Mesendoderm (in vitro differentiated cells): ENCODE measurements at regions not wholly inside any gene's neighbourhood (a gene's known extent, or its start where the extent isn't known, plus 50 kb on each side); places are given as distances from the start of the nearest gene placed in this dataset.

Source experiments
- DNase-seq: peaks from one replicate; pipeline ENCODE4 v3.0.0; 2013
- H2AK5ac ChIP-seq: 2 replicates; pipeline ENCODE4 v1.6.1; 2013; ENCODE audit warnings: low read length, inconsistent platforms
- H2BK120ac ChIP-seq: 2 replicates; pipeline ENCODE4 v1.6.1; 2013; ENCODE audit warnings: low read depth, mild to moderate bottlenecking, low read length, moderate library complexity, mixed read lengths
- H2BK15ac ChIP-seq: replicated peaks from 2 replicates; pipeline ENCODE4 v1.6.1; 2013; ENCODE audit warnings: low read depth, mild to moderate bottlenecking, moderate library complexity
- H2BK5ac ChIP-seq: 2 replicates; pipeline ENCODE4 v1.6.1; 2013; ENCODE audit warnings: low read length, inconsistent platforms
- H3K18ac ChIP-seq: 2 replicates; pipeline ENCODE4 v1.6.1; 2013; ENCODE audit warnings: mild to moderate bottlenecking, low read length, mixed read lengths
- H3K23ac ChIP-seq: one replicate; pipeline ENCODE4 v1.6.1; 2013; ENCODE audit warnings: low read length
- H3K27ac ChIP-seq: 2 replicates; pipeline ENCODE4 v1.5.1; 2013; ENCODE audit warnings: low read depth, mild to moderate bottlenecking, inconsistent platforms, low read length, moderate library complexity
- H3K27me3 ChIP-seq: 2 replicates; pipeline ENCODE4 v1.6.1; 2013; ENCODE audit warnings: low read length, control low read depth, mild to moderate bottlenecking, inconsistent platforms; ENCODE audit not compliant: insufficient read depth, poor library complexity
- H3K36me3 ChIP-seq: 2 replicates; pipeline ENCODE4 v1.6.1; 2013; ENCODE audit warnings: low read length, inconsistent platforms; ENCODE audit not compliant: control insufficient read depth, insufficient read depth
- H3K4ac ChIP-seq: one replicate; pipeline ENCODE4 v1.6.1; 2013; ENCODE audit warnings: low read depth, mild to moderate bottlenecking, low read length, moderate library complexity
- H3K4me1 ChIP-seq: 2 replicates; pipeline ENCODE4 v1.6.1; 2013; ENCODE audit warnings: low read depth, low read length, inconsistent platforms; ENCODE audit not compliant: control insufficient read depth
- H3K4me2 ChIP-seq: 2 replicates; pipeline ENCODE4 v1.6.1; 2013; ENCODE audit warnings: low read length
- H3K4me3 ChIP-seq: 2 replicates; pipeline ENCODE4 v1.5.1; 2013; ENCODE audit warnings: mild to moderate bottlenecking, low read length
- H3K56ac ChIP-seq: one replicate; pipeline ENCODE4 v1.6.1; 2013; ENCODE audit warnings: low read length
- H3K79me1 ChIP-seq: 2 replicates; pipeline ENCODE4 v1.6.1; 2013; ENCODE audit warnings: low read length, inconsistent platforms
- H3K79me2 ChIP-seq: 2 replicates; pipeline ENCODE4 v1.6.1; 2013; ENCODE audit warnings: mild to moderate bottlenecking, low read length; ENCODE audit not compliant: control insufficient read depth, insufficient read depth
- H3K9ac ChIP-seq: 2 replicates; pipeline ENCODE4 v1.6.1; 2013; ENCODE audit warnings: low read length, inconsistent platforms
- H4K5ac ChIP-seq: one replicate; pipeline ENCODE4 v1.6.1; 2013; ENCODE audit warnings: low read length
- H4K8ac ChIP-seq: one replicate; pipeline ENCODE4 v1.6.1; 2013; ENCODE audit warnings: low read depth, mild to moderate bottlenecking, control low read depth, low read length, moderate library complexity
- WGBS: extraction: QIAGEN DNeasy Blood & Tissue Kit; methylation state at CpG from one replicate; pipeline ENCODE4 v1.1.7; 2013; ENCODE audit warnings: low lambda C conversion rate, missing lambda C conversion rate; ENCODE audit not compliant: insufficient coverage; ENCODE audit errors: extremely low coverage; 5-methylcytosine and 5-hydroxymethylcytosine counted together

DNA sequence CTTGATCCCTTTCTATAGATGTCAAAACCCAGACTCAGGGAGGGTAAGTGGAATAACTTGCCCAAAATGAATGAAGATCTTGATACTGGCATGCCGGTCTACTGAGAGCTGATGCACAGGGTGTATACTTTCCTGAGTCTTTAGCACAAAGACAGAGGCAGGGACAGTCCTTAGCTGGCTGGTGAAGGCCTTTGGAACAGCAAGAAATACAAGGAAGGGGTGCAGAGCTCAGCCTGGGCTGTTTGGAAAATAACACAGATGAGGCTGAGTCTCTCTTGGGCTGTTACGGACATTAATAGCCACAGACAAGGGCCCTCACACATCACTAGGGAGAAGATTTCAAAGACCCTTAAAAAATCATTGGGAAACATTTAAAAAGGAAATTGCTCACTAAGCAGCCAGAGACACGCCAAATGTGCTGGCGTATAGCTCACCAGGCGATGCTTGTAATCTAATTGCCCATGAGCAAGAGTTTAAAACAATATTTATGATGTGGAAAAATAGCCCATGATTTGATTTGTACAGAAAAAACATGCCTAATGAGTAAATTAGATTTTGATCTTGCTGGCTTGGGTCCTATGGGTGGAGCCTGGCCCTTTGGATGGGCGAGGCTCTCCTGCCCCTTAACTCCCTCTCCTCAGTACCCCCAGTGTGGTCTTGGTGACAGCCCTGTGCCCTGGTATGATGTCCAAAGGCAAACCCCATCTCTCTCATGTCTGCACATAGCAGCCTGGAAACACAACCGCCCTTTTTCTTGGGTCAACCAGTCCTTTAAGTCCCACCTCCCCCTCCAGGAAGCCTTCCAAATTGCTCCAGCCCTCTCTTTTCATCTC is 81.8 kb upstream of the MRPS22 start:
- H3K56ac ChIP-seq = no peak overlapping the region
- no CpG with 5 or more reads among the region's 7 CpGs for WGBS

DNA sequence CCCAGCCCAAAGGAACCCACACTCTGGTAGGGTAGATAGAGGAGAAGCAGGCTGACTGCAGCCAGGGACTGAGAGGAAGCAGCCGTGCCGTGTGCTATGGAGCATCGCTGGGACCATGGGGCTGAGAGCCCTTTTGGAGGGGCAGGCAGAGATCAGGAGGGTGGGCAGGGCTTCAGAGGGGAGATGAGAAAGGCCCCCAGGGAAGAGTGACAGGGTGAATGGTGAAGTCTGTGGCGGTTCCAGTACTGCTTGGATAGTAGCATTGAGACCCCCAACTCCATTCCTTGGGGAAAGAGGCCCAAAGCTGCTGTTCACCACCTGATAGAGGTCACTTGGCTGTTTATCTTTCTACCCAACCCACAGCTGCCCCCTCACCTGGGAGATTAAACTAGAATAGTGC is 80.0 kb upstream of the MRPS22 start:
- H3K4me3 ChIP-seq = no peak overlapping the region
- DNase-seq = no peak
- no CpG with 5 or more reads among the region's 4 CpGs for WGBS

More for the DNA sequence above, 81.8 kb upstream of the MRPS22 start:
- Histone ChIP-seq H3K4me3 (no peak overlapping the region), H2BK15ac (no peak overlapping the region), H3K9ac (no peak overlapping the region), H3K27me3 (no peaks in the 10 kb centered on the region), H2BK5ac (no peak overlapping the region), H2BK120ac (no peak overlapping the region), H4K5ac (no peak overlapping the region), H3K36me3 (no peaks in the 10 kb centered on the region), H3K18ac (no peak overlapping the region), H3K79me1 (no peaks in the 10 kb centered on the region), H3K27ac (no peak overlapping the region), H3K4ac (no peak overlapping the region), H3K4me1 (no peaks in the 10 kb centered on the region), H2AK5ac (no peak overlapping the region), H3K79me2 (no peaks in the 10 kb centered on the region), H3K23ac (no peak overlapping the region), H4K8ac (no peak overlapping the region), H3K4me2 (no peak overlapping the region)
- DNase-seq = no peak

GRCh38 chr3:139264375-139264774 is 79.4 kb upstream of the MRPS22 start:
- Histone ChIP-seq H3K9ac (no peak overlapping the region), H3K56ac (no peak overlapping the region), H4K5ac (no peak overlapping the region), H3K4me1 (no peaks in the 10 kb centered on the region), H4K8ac (no peak overlapping the region), H3K4ac (no peak overlapping the region), H2BK15ac (no peak overlapping the region), H3K27me3 (no peaks in the 10 kb centered on the region), H3K79me2 (no peaks in the 10 kb centered on the region), H3K4me3 (no peak overlapping the region), H3K79me1 (no peaks in the 10 kb centered on the region), H2BK5ac (no peak overlapping the region), H2BK120ac (no peak overlapping the region), H3K23ac (no peak overlapping the region), H3K27ac (no peak overlapping the region), H3K4me2 (no peak overlapping the region), H3K18ac (no peak overlapping the region), H2AK5ac (no peak overlapping the region), H3K36me3 (no peaks in the 10 kb centered on the region)
- no peak for DNase-seq
- no CpG with 5 or more reads among the region's 3 CpGs for WGBS

More for the DNA sequence above, 80.0 kb upstream of the MRPS22 start:
- H2BK120ac ChIP-seq = no peak overlapping the region
- H3K23ac ChIP-seq = no peak overlapping the region
- no peaks in the 10 kb centered on the region for H3K36me3 ChIP-seq
- H3K9ac ChIP-seq = no peak overlapping the region
- no peak overlapping the region for H2BK15ac ChIP-seq
- H2AK5ac ChIP-seq = no peak overlapping the region
- no peak overlapping the region for H3K4ac ChIP-seq
- no peak overlapping the region for H4K5ac ChIP-seq
- no peak overlapping the region for H3K4me2 ChIP-seq
- no peaks in the 10 kb centered on the region for H3K79me2 ChIP-seq
- H3K27ac ChIP-seq = no peak overlapping the region
- no peak overlapping the region for H3K56ac ChIP-seq
- no peak overlapping the region for H3K18ac ChIP-seq
- H2BK5ac ChIP-seq = no peak overlapping the region
- H3K79me1 ChIP-seq = no peaks in the 10 kb centered on the region
- H4K8ac ChIP-seq = no peak overlapping the region
- H3K27me3 ChIP-seq = no peaks in the 10 kb centered on the region
- H3K4me1 ChIP-seq = no peaks in the 10 kb centered on the region

DNA sequence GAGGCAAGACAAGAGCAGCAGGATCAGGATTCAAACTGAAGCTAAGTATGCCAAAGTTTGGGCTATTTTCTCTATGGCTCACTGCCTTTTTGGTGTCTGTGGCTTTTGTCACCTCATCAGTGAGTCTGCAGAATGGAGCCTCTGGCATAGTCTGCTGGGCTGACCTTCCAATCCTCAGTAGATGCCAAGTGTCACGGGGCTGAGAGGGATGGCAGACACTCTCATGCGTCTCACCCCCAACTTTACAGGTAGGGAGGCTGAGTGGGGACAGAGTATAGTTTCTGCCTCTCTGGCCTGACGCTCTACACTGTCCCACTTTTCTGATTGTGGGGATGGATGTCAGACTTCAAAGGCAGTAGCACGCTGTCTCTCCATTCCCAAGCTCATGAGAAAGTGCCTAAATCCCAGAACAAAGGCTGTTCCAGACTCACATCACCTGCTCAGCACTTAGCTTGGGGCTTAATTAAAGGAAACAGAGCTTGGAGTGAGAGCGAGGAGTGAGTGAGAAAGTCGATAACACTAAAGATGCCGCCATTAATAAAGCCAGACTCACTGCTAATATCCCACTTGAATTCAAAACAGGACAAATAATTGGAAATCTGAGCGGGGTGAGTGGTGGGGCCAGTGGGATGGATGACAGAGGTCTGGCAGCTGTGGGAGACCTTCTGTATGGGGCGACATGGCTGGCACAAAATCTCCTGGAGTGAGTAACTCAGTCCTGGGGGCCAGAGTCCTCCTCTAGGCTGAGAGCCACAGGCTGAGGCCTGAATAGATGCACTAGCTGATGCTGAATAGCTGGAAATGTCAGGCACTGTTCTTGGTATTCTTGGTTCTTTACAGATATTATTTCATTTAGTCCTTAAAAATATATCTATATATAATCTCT is 78.4 kb upstream of the MRPS22 start:
- H2BK15ac ChIP-seq = no peak overlapping the region
- H3K79me1 ChIP-seq = no peaks in the 10 kb centered on the region
- H3K4ac ChIP-seq = no peak overlapping the region
- no peak for DNase-seq
- no peaks in the 10 kb centered on the region for H3K79me2 ChIP-seq
- H3K18ac ChIP-seq = no peak overlapping the region
- no peak overlapping the region for H3K56ac ChIP-seq
- no peak overlapping the region for H3K27ac ChIP-seq
- no peak overlapping the region for H4K5ac ChIP-seq
- no CpG with 5 or more reads among the region's 9 CpGs for WGBS
- H3K36me3 ChIP-seq = no peaks in the 10 kb centered on the region
- no peaks in the 10 kb centered on the region for H3K27me3 ChIP-seq
- no peak overlapping the region for H3K4me3 ChIP-seq
- H3K4me1 ChIP-seq = no peaks in the 10 kb centered on the region
- no peak overlapping the region for H4K8ac ChIP-seq
- H3K23ac ChIP-seq = no peak overlapping the region
- H2BK5ac ChIP-seq = no peak overlapping the region
- H3K9ac ChIP-seq = no peak overlapping the region
- no peak overlapping the region for H2BK120ac ChIP-seq
- H3K4me2 ChIP-seq = no peak overlapping the region
- no peak overlapping the region for H2AK5ac ChIP-seq

- H3K4me1 ChIP-seq = no peaks in the 10 kb centered on the region
- H3K4me2 ChIP-seq = no peak overlapping the region
- no peak overlapping the region for H3K9ac ChIP-seq
- H2BK5ac ChIP-seq = no peak overlapping the region
- H3K4me3 ChIP-seq = no peak overlapping the region
- H3K27me3 ChIP-seq = no peaks in the 10 kb centered on the region
- H4K8ac ChIP-seq = no peak overlapping the region
- no peaks in the 10 kb centered on the region for H3K79me1 ChIP-seq
- no peak overlapping the region for H2BK15ac ChIP-seq
- no peak overlapping the region for H3K27ac ChIP-seq
- no peaks in the 10 kb centered on the region for H3K36me3 ChIP-seq
- no peak overlapping the region for H3K18ac ChIP-seq
- WGBS = no CpG with 5 or more reads among the region's 7 CpGs
- H3K23ac ChIP-seq = no peak overlapping the region
- no peaks in the 10 kb centered on the region for H3K79me2 ChIP-seq
- H4K5ac ChIP-seq = no peak overlapping the region
- no peak overlapping the region for H2BK120ac ChIP-seq
- no peak overlapping the region for H2AK5ac ChIP-seq
- no peak overlapping the region for H3K56ac ChIP-seq
- no peak for DNase-seq
- H3K4ac ChIP-seq = no peak overlapping the region
Measured at GRCh38 chr3:139267300-139268246, 76.2 kb upstream of the MRPS22 start.
